NCI-H2081 (cell line): ENCODE measurements at regions not wholly inside any gene's neighbourhood (a gene's known extent, or its start where the extent isn't known, plus 50 kb on each side); places are given as distances from the start of the nearest gene placed in this dataset.
"Not testable (repeated sequence)": the region's sequence is repeated elsewhere in the genome, so short reads cannot be mapped to it uniquely, and the experiment has no call there.

Experiments
- DNase-seq, 2 experiments: peaks; one replicate each; lab custom pipeline; 2025; lab: John Stamatoyannopoulos, UW

DNA sequence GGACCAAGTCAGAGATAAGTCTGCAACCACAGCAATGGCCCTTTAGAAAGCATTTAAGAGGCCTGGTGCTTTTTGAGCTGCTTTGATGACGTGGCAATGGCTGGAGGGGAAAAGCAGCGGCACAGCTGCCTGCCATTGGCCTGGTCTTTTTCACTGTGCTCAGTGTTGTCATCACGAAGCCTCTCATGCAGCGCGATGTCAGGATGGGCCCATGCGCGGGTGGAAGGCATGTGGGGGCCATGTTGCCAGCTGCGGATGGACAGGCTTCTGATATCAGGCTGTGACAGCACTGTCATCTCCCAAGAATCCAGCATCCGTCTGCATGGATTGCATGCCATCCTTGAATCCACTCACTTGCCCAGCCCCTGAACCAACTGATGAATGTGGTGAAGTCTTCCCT is 204.5 kb downstream of the ACKR3 start:
- no peak for DNase-seq

DNA sequence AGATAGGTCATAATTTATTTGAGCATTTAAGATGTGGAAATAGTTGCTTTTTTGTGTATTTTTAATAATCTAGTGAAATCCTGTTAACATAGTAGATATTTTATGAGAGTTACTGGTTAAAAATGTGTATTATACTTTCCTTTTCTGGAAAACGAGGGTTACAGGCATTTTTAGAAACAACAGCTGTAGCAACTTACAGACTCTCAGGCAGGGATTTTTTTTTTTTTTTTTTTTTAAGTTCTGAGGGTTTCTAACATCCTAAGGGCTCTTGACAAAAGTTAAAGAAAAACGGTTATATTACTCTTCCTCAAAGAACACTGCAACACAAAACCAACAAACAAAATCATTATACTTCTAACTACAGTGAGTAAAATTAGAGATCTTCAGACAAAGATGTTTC is 205.9 kb downstream of the ACKR3 start:
- DNase-seq: no peak

DNA sequence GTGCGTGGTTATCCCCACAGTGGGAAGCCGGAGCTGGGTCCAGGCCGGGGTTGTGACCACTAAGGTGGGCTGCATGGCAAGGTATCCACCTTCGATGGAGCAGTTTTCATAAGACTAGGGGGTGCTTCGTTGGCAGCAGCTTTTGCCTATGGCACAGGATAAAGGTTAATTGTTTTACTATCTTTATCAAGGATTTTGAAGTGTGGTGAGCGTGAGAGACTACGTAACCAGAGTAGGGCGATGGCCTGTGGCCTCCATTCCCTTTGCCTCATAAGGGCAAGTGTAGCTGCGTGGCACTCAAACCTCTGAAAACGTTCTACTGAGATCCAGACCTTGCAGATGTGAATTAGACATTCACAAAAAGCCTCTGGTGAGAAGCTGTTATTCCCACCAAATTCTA is 206.6 kb downstream of the ACKR3 start:
- no peak for DNase-seq

DNA sequence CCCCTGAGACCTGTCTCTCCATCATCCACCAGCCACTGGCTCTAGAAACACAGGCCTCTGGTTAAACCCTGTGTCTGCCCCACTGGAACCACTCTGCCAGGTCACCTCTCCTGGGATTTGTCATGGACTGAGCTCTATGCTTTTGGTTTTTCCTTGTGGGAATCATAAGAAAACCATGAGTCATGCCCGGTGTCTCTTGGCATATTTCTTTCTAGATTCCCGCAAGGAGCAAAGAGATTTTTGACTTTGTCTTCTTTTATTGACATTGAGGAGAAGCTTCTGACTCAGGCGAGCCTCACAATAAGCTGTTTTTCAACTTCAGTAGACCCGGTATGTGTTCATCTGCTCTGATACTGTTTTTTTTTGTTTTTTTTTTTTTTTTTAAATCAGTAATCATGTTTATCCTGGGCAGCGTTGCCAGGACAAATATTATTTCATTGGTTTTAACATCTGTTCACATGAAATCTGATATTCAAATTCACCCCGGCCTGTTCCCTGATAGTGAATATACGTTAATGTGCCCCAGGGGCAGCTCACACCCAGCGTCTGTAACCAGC is 207.1 kb downstream of the ACKR3 start:
- DNase-seq: no peak

DNA sequence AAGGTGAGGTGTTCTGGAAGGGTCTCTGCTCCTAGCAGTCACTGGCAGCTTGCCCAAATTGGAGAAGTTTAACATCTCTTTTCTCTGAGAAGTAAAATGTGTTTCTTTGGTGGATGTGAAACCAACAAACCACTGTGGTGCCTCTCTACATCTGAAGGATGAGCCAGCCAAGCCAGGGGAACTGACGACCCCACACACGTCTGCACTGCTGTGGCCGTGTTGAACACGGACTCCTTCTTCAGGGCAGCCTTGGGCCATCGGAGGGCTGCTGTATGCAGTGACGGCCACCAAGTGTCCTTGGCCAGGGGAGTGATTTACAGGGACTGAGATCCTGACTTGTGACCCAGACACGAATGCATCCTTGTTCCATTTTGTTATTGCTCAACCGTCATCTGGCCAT is 207.8 kb downstream of the ACKR3 start:
- DNase-seq: no peak

DNA sequence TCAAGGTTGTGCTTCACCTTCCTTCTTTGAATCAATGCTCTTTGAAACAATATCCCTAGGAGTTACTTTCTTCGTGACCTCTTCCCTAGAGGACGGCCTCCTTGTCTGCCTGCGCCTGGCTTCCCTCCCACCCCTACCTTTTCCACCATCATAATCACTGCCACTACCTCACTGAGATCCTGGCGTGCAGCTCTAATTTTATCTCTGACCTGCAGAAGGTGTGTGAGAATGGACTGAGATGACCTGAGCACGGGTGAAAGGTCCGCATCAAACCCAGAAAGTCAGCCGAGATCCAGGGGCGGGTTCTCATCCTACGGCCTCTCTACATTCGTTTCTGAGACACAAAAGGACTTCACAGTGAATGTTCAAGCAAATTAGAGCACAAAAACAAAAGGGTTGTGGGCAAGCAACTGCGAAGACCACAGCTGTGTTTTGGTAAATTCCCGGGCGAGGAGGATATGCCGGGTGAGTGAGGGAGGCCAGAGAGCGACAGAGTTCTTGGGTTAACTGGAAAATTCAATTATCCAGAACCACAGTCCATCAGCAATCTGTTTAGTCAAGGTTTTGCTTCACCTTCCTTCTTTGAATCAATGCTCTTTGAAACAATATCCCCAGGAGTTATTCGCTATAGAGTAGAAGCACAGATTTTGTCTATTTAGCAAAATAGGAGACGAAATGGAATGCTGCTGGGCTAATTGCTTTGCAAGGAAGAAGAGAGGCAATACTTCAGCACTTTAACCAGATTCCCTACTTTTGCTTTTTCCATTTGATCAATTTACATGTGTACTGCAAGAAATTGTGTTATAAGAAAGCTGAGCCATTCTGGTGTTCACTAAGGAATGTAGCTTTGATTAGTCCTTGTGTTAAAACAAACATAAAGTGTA is 212.6 kb downstream of the ACKR3 start:
- DNase-seq: no peak

DNA sequence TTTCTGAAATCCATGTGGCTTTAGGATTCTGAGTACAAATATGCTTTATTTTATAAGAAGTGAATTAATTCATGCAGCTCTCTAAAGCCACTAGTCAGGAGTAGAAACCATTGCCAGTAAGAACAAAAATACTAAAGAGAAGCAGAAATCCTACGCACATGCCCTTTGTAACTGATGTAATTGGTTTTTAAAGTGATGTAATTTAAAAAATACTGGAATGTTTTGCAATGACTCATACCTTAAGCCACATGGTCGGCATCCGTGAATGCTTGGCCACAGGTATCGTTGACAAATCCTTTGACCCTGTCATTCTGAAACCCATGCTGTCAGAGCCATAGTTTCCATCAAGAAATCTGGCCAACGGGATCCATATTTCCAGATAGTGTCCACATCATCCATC is 213.3 kb downstream of the ACKR3 start:
- no peak for DNase-seq

DNA sequence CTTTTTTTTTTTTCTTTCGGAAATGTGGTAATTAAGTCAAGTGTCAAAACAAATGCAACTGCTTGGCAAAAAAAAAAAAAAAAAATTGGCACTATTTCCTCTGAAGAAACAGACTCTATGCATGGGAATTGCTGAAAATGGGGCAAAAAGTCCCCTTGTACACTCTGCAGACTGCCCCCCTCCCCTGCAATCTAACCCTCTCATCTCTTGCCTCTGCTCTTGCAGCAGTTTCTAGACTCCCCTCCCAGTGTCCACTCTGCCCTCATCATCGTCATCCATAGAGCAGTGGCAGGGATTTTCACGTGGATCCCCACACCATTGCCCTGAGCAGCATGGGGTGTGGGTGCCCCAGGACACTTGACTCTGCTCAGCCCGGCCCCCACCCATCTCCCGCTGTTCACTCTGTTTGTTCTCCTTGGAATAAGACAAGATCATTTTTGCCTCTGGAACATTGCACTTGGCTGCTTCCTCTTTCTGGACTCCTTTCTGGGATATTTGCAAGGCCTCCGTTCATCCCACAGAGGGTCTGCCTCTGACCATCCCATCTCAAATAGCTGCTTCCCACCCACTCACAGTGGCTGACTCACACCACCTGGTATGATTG is 213.9 kb downstream of the ACKR3 start:
- DNase-seq: no peak

DNA sequence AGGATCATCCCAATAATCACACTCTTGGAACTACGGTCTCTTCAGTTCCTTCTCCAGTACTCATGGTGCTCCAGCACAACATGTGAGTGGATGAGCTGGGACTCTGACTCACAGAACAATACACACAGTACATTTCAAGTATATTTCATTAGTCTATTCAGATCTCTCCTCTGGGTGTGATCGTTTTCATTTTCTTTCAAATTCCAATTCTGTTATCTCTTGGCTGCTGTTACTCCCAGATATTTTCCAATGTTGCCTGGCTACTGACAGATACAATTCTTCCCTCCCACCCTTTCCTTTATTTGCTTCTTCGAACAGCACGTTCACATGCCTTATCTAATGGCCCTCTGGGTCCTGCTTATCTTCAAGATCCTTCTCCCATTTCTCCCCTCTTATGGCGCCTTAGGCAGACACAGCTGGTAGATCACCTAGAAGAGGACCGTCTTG is 216.0 kb downstream of the ACKR3 start:
- no peak for DNase-seq

DNA sequence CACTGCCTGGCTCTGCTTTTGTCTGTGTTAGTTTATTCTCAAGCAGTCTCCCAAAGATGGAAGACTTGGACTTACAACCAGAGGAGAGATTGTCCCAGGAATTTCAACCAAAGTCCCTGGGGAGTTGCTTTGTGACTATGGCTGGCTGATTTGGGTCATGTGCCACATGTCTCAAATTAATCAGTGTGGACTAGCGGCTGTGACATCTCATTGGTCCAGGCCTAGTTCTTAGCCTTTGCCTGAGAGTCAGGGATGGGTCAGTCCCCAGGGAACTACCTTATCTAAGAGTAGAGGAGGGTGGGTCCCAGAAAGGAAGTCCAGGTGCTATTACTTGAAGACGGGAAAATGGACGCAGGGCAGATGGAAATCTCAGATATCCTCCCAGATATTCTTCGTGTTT is 217.1 kb downstream of the ACKR3 start:
- no peak for DNase-seq

DNA sequence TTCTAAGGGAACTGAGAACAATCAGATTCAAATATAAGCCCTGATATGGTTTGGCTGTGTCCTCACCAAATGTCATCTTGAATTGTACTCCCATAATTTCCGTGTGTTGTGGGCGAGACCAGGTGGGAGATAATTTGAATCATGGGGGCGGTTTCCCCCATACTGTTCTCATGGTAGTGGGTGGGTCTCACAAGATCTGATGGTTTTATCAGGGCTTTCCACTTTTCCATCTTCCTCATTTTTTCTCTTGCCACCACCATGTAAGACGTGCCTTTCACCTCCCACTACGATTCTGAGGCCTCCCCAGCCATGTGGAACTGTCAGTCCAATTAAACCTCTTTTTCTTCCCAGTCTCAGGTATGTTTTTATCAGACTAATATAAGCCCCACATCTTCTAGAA is 217.8 kb downstream of the ACKR3 start:
- DNase-seq: not testable (repeated sequence)

DNA sequence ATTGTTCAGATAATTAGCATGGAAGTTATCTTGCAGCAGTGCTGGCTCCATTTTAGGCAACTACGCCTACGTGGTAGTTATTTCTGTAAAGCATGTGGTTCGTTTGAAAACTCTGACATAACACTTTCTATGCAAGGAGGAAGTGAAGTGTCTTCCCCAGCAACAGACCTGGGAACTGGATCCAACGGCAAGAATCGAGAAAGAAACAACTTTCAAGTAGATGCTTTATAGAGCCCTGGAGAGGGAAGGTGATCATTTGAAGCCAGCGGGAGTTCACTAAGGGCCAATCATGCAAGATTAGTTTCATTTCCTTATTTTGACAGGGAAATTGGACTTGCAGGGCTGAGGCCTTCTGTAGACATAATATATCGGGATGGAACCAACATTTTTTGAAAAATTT is 218.3 kb downstream of the ACKR3 start:
- no peak for DNase-seq

DNA sequence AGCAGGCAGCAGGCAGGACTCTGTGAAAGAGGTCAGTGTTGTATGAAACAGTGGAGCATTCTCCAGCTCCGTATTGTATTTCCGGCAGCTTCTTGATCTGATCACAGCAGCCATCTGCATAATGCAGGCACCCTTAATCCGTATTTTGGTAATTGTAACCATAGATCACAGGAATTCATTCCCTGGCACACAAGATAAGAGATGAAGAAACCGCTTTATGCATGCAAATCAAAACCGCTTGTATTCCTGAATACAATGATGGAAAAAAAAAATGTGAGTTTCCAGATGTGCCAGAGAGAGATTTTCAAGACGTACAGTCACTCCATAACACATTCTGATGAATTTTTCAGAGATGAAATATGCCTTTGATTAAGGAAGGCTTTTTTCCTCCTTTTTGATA is 221.3 kb downstream of the ACKR3 start:
- no peak for DNase-seq

DNA sequence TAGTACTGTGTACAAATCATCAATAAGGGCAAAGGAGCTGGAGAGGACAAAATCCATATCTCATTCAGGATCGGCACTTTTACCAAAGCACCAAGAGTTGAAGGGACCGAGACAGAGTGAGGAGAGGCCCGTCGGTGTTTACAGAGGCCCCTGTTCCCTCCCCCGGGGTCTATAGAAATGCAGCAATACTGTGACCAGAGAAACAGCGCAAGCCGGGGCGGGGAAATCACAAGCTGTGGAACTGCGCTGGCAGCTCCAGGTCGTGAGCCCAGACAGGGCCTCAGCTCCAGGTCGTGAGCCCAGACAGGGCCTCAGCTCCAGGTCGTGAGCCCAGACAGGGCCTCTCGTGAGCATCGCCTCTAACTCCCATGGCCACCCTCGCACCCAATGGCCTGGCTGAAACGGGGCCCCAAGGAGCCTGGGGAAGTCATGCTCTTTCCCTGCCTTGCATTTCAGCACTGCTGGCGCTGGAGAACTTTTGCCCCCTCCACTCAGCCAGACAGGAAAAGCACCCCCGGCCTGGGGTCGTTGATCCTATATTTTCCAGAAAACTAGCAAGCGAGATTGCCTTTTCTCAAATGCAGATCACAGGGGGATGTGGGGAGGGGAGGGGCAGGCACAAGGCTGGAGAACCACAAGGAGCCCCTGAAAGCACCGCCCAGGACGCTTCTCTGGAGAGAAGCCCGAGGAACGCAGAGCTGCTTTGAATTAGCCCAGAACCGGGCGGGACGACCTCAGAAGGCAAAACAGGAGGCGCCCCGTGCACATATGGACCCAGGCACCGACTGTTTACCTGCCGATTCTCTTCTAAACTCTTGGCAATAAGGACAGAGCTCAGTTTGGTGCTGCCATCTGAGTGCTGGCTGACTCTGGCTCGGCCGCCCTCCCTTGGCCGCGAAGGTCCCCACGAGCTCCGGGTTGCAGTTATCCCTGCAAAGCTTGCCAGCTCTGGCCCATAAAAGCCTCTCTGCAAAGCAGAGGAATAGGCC is 223.7 kb downstream of the ACKR3 start:
- no peak for DNase-seq

DNA sequence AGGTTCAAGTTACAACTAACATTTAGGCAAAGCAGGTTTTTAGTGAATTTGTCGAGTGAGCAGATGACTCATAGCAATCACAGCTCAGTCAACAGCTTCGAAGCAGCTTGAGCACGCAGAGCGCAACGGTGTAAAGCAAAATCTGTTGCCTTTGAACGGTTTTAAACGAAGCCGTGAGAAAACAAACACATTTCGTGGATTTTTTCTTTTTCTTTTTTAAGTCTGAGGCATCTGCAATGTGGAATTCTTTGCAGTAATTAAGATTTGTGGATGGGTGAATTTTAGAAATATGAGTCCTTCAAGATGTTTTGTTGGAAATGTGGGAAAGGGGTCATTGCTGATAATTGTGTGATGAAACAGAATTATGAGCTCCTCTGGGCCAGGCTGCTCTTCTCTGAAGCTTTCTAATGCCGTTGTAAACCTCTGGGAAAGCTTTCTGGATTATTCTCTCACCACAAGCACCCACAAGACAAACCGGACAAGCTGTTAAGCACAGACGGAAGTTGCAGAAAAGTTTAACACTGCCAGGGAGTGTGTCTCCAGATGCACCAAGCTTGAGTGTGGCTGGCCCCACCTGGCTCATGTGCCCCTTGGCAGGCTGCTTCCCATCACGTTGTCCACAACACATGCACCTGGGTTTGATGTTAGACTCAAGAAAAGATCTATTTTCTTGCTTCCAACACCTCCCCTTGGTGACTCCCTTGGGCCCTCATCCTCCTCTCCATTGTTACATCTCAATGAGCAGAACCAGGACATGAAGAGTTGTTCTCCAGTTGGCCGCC is 224.7 kb downstream of the ACKR3 start:
- no peak for DNase-seq

DNA sequence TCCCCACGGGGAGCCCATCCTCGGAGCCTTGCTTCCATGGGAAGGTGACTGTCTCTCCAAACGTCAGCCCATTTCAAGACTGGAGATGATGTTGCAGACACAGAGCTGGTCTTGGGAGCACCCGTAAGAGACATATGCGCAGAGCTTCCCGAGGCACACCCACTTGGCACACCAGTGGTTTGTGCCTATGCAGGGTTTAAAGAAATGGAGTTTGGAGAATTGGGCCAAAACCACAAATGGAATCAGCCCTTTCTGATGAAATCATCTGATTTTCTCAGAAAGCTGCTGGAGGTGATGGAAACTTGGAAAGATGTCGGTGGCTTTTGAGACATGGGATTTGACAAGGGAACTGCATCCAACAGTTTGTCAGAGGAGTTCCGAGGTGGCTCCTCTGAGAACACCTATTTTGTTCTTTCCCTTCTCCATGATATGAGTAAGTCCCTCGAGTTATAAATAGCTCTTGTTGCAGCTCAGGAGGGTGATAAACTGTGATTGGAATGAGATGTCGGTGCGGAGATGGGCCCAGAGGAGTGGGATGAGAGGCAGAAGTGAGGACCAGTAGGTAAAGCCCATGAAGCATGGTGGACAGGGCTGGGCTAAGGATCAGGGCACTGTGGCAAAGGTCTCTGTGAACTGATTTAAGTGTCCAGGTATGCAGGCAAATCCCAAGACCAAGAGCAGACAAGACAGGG is 225.7 kb downstream of the ACKR3 start:
- DNase-seq: no peak

DNA sequence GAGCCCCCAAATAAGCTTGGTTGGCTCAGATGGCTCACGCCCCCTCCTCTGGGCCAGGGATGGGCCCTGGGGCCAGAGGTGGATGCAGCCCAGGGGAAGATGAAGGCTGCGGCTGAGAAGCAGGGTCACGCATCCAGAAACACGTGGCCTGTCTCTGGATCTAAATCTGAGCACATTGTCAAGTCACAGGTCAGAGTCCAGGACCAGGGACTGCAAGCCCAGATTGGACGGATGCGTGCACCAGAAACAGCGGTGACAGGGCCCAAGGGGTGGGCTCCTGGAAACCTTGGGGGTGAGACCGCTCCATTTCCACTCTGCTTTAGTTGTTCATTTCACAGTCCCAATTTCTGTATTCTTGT is 226.2 kb downstream of the ACKR3 start:
- no peak for DNase-seq

DNA sequence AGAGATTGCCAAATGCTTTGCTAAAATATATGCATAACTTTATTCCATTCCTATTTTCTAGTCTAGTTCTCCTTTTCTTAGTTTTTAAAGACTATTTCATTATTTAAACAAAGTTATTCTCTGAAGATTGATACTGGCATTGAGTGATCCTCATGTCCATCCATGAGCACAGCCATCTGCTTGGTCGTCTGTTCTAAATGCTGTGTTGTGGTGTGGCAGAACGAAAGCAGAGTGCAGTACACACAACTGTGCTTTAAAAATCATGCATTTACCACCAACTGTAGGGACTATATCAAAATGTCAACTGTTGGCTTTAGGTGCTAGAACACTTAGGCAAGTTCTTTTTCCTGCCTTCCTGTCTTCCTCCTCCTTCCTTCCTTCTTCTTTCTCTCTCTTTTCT is 226.6 kb downstream of the ACKR3 start:
- no peak for DNase-seq

DNA sequence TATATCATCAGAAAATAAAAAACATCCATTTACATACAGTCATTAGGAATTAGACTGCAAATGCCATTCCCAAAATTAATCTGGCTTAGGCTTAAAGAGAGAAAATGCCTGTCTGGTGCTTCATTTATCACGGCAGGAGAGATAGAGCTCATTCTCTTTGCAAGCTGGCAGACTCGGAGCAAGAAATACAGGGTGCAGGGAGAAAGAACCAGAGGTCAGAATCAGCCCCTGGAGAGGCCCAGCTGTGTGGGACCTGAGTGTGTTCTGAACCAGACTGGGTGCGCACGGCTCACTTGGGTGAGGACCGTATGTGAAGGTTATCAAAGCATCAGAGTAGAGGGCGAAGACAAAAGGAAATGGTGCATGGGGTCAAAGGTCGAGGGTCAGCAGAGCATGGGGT is 227.8 kb downstream of the ACKR3 start:
- DNase-seq: no peak

DNA sequence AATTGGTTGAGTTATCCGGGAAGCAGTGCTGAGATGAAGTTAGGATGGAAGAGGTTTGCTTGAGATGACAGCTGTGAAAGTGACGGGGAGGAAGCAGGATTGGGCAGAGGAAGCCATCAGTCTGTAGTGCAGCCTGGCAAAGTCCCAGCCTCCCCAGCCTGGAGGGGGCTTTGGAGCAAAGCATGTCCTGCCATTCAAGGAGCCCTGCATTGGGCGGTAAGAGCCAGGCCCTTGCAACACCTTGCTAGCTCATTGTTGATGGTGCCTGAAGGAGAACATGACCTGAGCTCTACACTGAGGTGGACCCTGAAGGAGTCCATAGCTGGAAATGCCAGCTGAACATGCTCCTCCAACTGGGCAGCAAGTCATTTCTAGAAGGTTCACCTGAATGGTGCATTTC is 228.9 kb downstream of the ACKR3 start:
- no peak for DNase-seq
